Activated CD8-positive, alpha-beta T cell treated with anti-CD3 and anti-CD28 coated beads for 36 hours (primary cell): ENCODE measurements at regions not wholly inside any gene's neighbourhood (a gene's known extent, or its start where the extent isn't known, plus 50 kb on each side); places are given as distances from the start of the nearest gene placed in this dataset.

ENCODE experiments used
- ATAC-seq: fragments of 200-7000 bp; cut with Tn5 transposase; one replicate; pipeline ENCODE4 v1.10.0; 2021; ENCODE audit warnings: mild to moderate bottlenecking, moderate library complexity
- CTCF ChIA-PET: fragments of 350-600 bp; sonication (Branson Sonifier 250); formaldehyde crosslinking; loops from one replicate; lab custom pipeline; 2021; ENCODE audit warnings: antibody characterized with exemption; lab: Charles Lee
- POLR2A ChIA-PET: fragments of 350-600 bp; sonication (Branson Sonifier 250); formaldehyde crosslinking; loops from one replicate; lab custom pipeline; 2021; ENCODE audit warnings: antibody characterized with exemption; lab: Charles Lee
- DNase-seq: peaks from one replicate; pipeline ENCODE4 v3.0.0-alpha.2; 2020
- H3K27ac Mint-ChIP-seq: one replicate; pipeline ENCODE4 v1.8.0; 2021; ENCODE audit warnings: mild to moderate bottlenecking, mixed read lengths
- H3K27me3 Mint-ChIP-seq: one replicate; pipeline ENCODE4 v1.8.0; 2021; ENCODE audit warnings: mixed read lengths
- H3K36me3 Mint-ChIP-seq: one replicate; pipeline ENCODE4 v1.8.0; 2021; ENCODE audit warnings: low read depth, mixed read lengths
- H3K4me1 Mint-ChIP-seq: one replicate; pipeline ENCODE4 v1.8.0; 2021; ENCODE audit warnings: low read depth, mixed read lengths
- H3K4me3 Mint-ChIP-seq: one replicate; pipeline ENCODE4 v1.8.0; 2021; ENCODE audit warnings: mild to moderate bottlenecking, moderate library complexity, mixed read lengths
- H3K9me3 Mint-ChIP-seq: one replicate; pipeline ENCODE4 v1.8.0; 2021; ENCODE audit warnings: mixed read lengths
- CTCF ChIP-seq: fragments of 200-600 bp; IDR thresholded peaks from one replicate; pipeline ENCODE4 v1.8.0; 2022; ENCODE audit warnings: antibody characterized with exemption, mild to moderate bottlenecking
- intact Hi-C: fragments of 100-400 bp; cut with micrococcal nuclease; formaldehyde crosslinking; loops from one replicate; pipeline ENCODE4 v1.10.0; 2022

GRCh38 chr5:158553195-158553961, 546.3 kb downstream of the EBF1 start:
- TF ChIP-seq CTCF, result no peak
- no peak overlapping the region for H3K27ac Mint-ChIP-seq
- H3K4me1 Mint-ChIP-seq, result no peaks in the 10 kb centered on the region
- ChIA-PET POLR2A (no interaction called here), CTCF (no interaction called here)
- intact Hi-C loops, result no loop called here
- H3K4me3 Mint-ChIP-seq, result no peak overlapping the region
- no peaks in the 10 kb centered on the region for H3K9me3 Mint-ChIP-seq
- H3K27me3 Mint-ChIP-seq, result no peaks in the 10 kb centered on the region
- H3K36me3 Mint-ChIP-seq, result no peaks in the 10 kb centered on the region
- ATAC-seq (no peak), DNase-seq (no peak)

GRCh38 chr5:158552241-158552640, 547.5 kb downstream of the EBF1 start:
- H3K27ac Mint-ChIP-seq, result no peak overlapping the region
- H3K4me3 Mint-ChIP-seq, result no peak overlapping the region
- ChIA-PET POLR2A (no interaction called here), CTCF (no interaction called here)
- intact Hi-C loops, result no loop called here
- no peaks in the 10 kb centered on the region for H3K36me3 Mint-ChIP-seq
- no peak for TF ChIP-seq CTCF
- DNase-seq, result no peak
- H3K27me3 Mint-ChIP-seq, result no peaks in the 10 kb centered on the region
- ATAC-seq, result no peak
- H3K4me1 Mint-ChIP-seq, result no peaks in the 10 kb centered on the region
- H3K9me3 Mint-ChIP-seq, result peaks cover 9% of the 10 kb centered on the region

- no peak for ATAC-seq
- CTCF ChIA-PET, result no interaction called here
- no peak for TF ChIP-seq CTCF
Measured at GRCh38 chr5:158549311-158549710, 550.4 kb downstream of the EBF1 start.

GRCh38 chr5:158546748-158547147, 553.0 kb downstream of the EBF1 start:
- ATAC-seq, result no peak
- Mint-ChIP-seq H3K27ac (no peak overlapping the region), H3K4me1 (peaks cover 24% of the 10 kb centered on the region), H3K36me3 (no peaks in the 10 kb centered on the region), H3K4me3 (no peak overlapping the region), H3K27me3 (no peaks in the 10 kb centered on the region), H3K9me3 (peaks cover 9% of the 10 kb centered on the region)
- DNase-seq, result no peak
- CTCF ChIA-PET, result no interaction called here
- POLR2A ChIA-PET, result no interaction called here
- intact Hi-C loops, result loop anchor here (10.0 kb wide), 1 partner anchor 112 kb away; no protein-coding TSS in a partner anchor
- TF ChIP-seq CTCF, result no peak

More at GRCh38 chr5:158549311-158549710, 550.4 kb downstream of the EBF1 start:
- POLR2A ChIA-PET, result no interaction called here
- intact Hi-C loops, result loop anchor here (10.0 kb wide), 1 partner anchor 115 kb away; no protein-coding TSS in a partner anchor
- DNase-seq, result no peak
- Mint-ChIP-seq H3K4me1 (peaks cover 6% of the 10 kb centered on the region), H3K9me3 (peaks cover 9% of the 10 kb centered on the region), H3K36me3 (no peaks in the 10 kb centered on the region), H3K4me3 (no peak overlapping the region), H3K27ac (no peak overlapping the region), H3K27me3 (no peaks in the 10 kb centered on the region)

- POLR2A ChIA-PET, result interaction anchor here (0.7 kb wide), 1 partner anchor 203 kb away, joined by 3 read pairs; no protein-coding TSS in a partner anchor
- CTCF ChIA-PET, result no interaction called here
Measured at GRCh38 chr5:158545949-158546530, 553.7 kb downstream of the EBF1 start.

More at GRCh38 chr5:158545949-158546530, 553.7 kb downstream of the EBF1 start:
- Mint-ChIP-seq H3K27me3 (no peaks in the 10 kb centered on the region), H3K9me3 (peaks cover 9% of the 10 kb centered on the region), H3K4me1 (peaks cover 29% of the 10 kb centered on the region), H3K27ac (no peak overlapping the region), H3K36me3 (no peaks in the 10 kb centered on the region), H3K4me3 (no peak overlapping the region)
- ATAC-seq (no peak), DNase-seq (no peak)
- no peak for TF ChIP-seq CTCF
- intact Hi-C loops, result loop anchor here (10.0 kb wide), 1 partner anchor 111 kb away; no protein-coding TSS in a partner anchor
